ENCODE measurements at regions not wholly inside any gene's neighbourhood (a gene's known extent, or its start where the extent isn't known, plus 50 kb on each side); places are given as distances from the start of the nearest gene placed in this dataset.

DNA sequence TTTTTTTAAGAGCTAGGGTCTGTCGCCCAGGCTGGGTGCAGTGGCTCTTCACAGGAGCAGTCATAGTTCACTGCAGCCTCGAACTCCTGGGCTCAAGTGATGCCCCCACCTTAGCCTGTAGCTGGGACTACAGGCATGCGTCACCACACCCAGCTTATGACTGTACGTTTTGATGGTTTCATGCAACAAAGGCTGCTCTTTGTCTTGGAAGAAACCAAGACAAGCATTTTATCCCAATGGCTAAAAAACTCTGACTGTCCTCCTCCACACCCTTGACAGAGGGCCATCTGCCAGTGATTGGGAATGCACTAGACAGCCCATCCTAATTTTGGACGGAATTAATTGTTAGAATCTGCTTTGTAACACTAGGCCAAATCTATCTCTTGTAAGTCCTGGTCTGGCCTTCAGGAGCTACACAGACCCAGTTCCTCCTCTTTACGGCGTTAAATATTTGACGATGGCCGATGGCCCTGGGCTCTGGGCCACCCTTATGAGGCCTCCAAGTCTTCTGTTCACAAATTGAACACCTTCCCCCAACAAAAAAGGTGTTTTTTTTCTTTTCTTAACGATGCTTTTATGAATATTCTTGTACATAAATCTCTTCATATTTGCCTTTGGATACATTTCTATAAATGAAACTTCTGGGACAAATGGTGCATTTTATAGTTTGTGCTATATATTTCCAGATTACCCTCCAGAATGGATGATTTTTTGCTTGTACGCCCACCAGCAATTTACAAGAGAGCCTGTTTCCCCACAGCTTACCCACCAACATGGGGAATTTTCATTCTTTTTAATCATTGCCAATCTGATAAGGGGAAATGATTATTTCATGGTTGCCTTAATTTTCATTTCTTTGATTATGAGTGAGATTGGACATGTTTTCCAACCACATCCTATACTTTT is 104.8 kb upstream of the SLC25A33 start:
- no peaks in the 10 kb centered on the region for H3K36me3 ChIP-seq (ENCODE audit: insufficient read depth, low read depth, low read length)
- H3K4me3 ChIP-seq (ENCODE audit: low read length), result no peak overlapping the region
- H3K9ac ChIP-seq (ENCODE audit: low read depth, low read length), result no peak overlapping the region
- no peak overlapping the region for H3K27ac ChIP-seq (ENCODE audit: low read length)
- H3K9me3 ChIP-seq (ENCODE audit: insufficient read depth, low read depth, low read length), result no peaks in the 10 kb centered on the region
- H3K4me1 ChIP-seq (ENCODE audit: insufficient read depth, low read length), result no peaks in the 10 kb centered on the region; the same call in 1 of the 2 replicates
- H3K27me3 ChIP-seq (ENCODE audit: insufficient read depth, low read length), result no peaks in the 10 kb centered on the region

GRCh38 chr1:9435153-9435636 is 104.1 kb upstream of the SLC25A33 start:
- Histone ChIP-seq H3K9ac (ENCODE audit: low read depth, low read length) (no peak overlapping the region), H3K27me3 (ENCODE audit: insufficient read depth, low read length) (no peaks in the 10 kb centered on the region), H3K27ac (ENCODE audit: low read length) (no peak overlapping the region), H3K4me1 (ENCODE audit: insufficient read depth, low read length) (no peaks in the 10 kb centered on the region; the same call in 1 of the 2 replicates), H3K4me3 (ENCODE audit: low read length) (no peak overlapping the region), H3K9me3 (ENCODE audit: insufficient read depth, low read depth, low read length) (no peaks in the 10 kb centered on the region), H3K36me3 (ENCODE audit: insufficient read depth, low read depth, low read length) (no peaks in the 10 kb centered on the region)

- H3K4me1 ChIP-seq (ENCODE audit: insufficient read depth, low read length), result no peaks in the 10 kb centered on the region; the same call in 1 of the 2 replicates
- no peak overlapping the region for H3K4me3 ChIP-seq (ENCODE audit: low read length)
- H3K27me3 ChIP-seq (ENCODE audit: insufficient read depth, low read length), result no peaks in the 10 kb centered on the region
- H3K9me3 ChIP-seq (ENCODE audit: insufficient read depth, low read depth, low read length), result no peaks in the 10 kb centered on the region
- H3K36me3 ChIP-seq (ENCODE audit: insufficient read depth, low read depth, low read length), result no peaks in the 10 kb centered on the region
- no peak overlapping the region for H3K9ac ChIP-seq (ENCODE audit: low read depth, low read length)
- no peak overlapping the region for H3K27ac ChIP-seq (ENCODE audit: low read length)
Measured at GRCh38 chr1:9435854-9436640, 103.2 kb upstream of the SLC25A33 start.

- no peaks in the 10 kb centered on the region for H3K9me3 ChIP-seq (ENCODE audit: insufficient read depth, low read depth, low read length)
- H3K27me3 ChIP-seq (ENCODE audit: insufficient read depth, low read length), result no peaks in the 10 kb centered on the region
- no peaks in the 10 kb centered on the region for H3K36me3 ChIP-seq (ENCODE audit: insufficient read depth, low read depth, low read length)
- H3K27ac ChIP-seq (ENCODE audit: low read length), result no peak overlapping the region
- no peaks in the 10 kb centered on the region; the same call in 1 of the 2 replicates for H3K4me1 ChIP-seq (ENCODE audit: insufficient read depth, low read length)
- no peak overlapping the region for H3K4me3 ChIP-seq (ENCODE audit: low read length)
- no peak overlapping the region for H3K9ac ChIP-seq (ENCODE audit: low read depth, low read length)
Measured at GRCh38 chr1:9437961-9438430, 101.3 kb upstream of the SLC25A33 start.

DNA sequence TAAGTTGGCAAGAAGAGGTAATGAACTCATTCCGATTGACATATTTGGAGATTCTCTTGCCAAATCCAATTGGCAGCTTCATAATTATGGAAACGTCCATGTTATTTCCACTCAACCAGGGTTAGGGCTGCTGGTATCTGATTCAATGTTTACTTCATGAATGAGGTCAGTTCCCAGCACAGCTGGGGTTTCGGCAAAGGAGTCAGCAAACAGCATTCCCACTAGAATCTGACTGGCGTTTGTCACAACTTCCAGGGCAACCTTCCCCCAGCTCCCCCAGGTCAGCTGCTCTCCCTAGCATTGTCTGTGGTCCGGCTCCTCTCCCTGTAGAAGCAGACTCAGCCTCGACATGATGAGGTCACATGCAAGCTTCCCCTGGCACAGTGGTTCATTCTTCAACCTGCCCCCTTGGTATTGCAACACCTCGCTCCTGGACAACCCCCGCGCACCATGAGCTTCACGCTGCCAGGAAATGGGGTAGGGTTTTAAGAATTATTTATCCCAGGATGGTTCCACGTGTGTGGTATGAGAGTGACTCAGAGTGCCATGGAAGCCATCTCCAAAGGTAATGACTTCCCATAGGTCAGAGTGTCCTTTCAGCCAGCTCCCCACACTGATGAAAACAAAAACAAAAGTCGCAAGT is 100.7 kb upstream of the SLC25A33 start:
- Histone ChIP-seq H3K36me3 (ENCODE audit: insufficient read depth, low read depth, low read length) (no peaks in the 10 kb centered on the region), H3K27me3 (ENCODE audit: insufficient read depth, low read length) (no peaks in the 10 kb centered on the region), H3K9ac (ENCODE audit: low read depth, low read length) (no peak overlapping the region; the same call in 1 of the 2 replicates), H3K4me3 (ENCODE audit: low read length) (no peak overlapping the region), H3K9me3 (ENCODE audit: insufficient read depth, low read depth, low read length) (no peaks in the 10 kb centered on the region), H3K27ac (ENCODE audit: low read length) (no peak overlapping the region), H3K4me1 (ENCODE audit: insufficient read depth, low read length) (no peaks in the 10 kb centered on the region; the same call in 1 of the 2 replicates)

DNA sequence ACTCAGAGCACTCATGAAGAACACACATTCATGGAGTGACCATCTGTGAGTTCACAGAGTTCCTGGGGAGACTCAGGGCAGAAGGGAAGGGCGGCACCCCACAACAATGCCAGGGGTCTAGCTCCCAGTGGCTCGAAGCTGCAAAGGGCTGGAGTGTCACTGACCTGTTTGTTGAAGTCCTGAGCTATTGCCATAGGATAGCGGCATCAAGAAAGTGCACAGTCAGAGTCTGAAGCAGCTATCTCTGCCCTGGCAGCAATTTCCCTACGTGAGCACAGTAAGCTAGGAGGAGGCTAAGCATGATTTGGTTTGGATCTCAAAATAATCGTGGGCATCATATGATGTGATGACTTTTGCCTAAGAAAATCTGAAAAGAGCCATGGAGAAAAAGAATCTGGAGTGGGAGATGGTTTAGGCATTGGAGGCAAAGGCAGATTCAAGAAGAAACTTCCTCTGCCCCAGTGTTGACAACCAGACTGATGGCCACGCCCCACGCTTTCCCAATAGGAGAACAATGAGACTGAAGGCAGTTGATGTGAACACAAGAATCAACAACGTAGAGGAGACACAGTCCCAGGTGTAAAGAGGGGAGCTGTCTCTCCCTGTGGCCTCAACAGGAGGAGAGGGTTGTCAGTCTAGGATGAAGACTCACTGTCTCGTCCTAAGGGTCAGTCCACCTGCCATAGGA is 100.0 kb upstream of the SLC25A33 start:
- H3K27me3 ChIP-seq (ENCODE audit: insufficient read depth, low read length), result no peaks in the 10 kb centered on the region
- no peaks in the 10 kb centered on the region for H3K9me3 ChIP-seq (ENCODE audit: insufficient read depth, low read depth, low read length)
- no peak overlapping the region for H3K27ac ChIP-seq (ENCODE audit: low read length)
- H3K9ac ChIP-seq (ENCODE audit: low read depth, low read length), result no peak overlapping the region; the same call in 1 of the 2 replicates
- no peak overlapping the region for H3K4me3 ChIP-seq (ENCODE audit: low read length)
- no peaks in the 10 kb centered on the region; the same call in 1 of the 2 replicates for H3K4me1 ChIP-seq (ENCODE audit: insufficient read depth, low read length)
- no peaks in the 10 kb centered on the region for H3K36me3 ChIP-seq (ENCODE audit: insufficient read depth, low read depth, low read length)

DNA sequence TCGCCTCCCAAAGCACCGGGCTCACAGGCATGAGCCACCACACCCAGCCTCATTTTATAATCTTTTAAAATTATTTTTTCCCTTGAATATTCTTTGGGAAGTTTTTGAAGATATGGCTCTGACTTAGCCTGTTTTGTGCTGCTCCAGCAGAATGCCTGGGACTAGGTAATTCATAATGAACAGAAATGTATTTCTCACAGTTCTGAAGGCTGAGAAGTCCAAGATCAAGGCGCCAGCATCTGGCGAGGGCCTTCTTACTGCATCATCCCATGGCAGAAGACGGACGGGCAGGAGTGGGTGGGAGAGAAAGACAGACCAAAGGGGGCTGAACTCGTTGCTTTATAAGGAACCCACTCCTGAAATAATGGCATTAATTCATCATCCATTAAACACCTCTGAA is 99.0 kb upstream of the SLC25A33 start:
- Histone ChIP-seq H3K36me3 (ENCODE audit: insufficient read depth, low read depth, low read length) (no peaks in the 10 kb centered on the region), H3K9me3 (ENCODE audit: insufficient read depth, low read depth, low read length) (no peaks in the 10 kb centered on the region), H3K27me3 (ENCODE audit: insufficient read depth, low read length) (no peaks in the 10 kb centered on the region), H3K27ac (ENCODE audit: low read length) (no peak overlapping the region), H3K4me1 (ENCODE audit: insufficient read depth, low read length) (no peaks in the 10 kb centered on the region; the same call in 1 of the 2 replicates), H3K4me3 (ENCODE audit: low read length) (no peak overlapping the region), H3K9ac (ENCODE audit: low read depth, low read length) (no peak overlapping the region)

- Histone ChIP-seq H3K9me3 (ENCODE audit: insufficient read depth, low read depth, low read length) (no peaks in the 10 kb centered on the region), H3K9ac (ENCODE audit: low read depth, low read length) (no peak overlapping the region), H3K27me3 (ENCODE audit: insufficient read depth, low read length) (no peaks in the 10 kb centered on the region), H3K36me3 (ENCODE audit: insufficient read depth, low read depth, low read length) (no peaks in the 10 kb centered on the region), H3K4me1 (ENCODE audit: insufficient read depth, low read length) (no peaks in the 10 kb centered on the region; the same call in 1 of the 2 replicates), H3K27ac (ENCODE audit: low read length) (no peak overlapping the region), H3K4me3 (ENCODE audit: low read length) (no peak overlapping the region)
Measured at GRCh38 chr1:9440763-9441194, 98.5 kb upstream of the SLC25A33 start.

GRCh38 chr1:9441451-9442133 is 97.7 kb upstream of the SLC25A33 start:
- H3K27ac ChIP-seq (ENCODE audit: low read length), result no peak overlapping the region
- H3K9me3 ChIP-seq (ENCODE audit: insufficient read depth, low read depth, low read length), result no peaks in the 10 kb centered on the region
- no peaks in the 10 kb centered on the region; the same call in 1 of the 2 replicates for H3K4me1 ChIP-seq (ENCODE audit: insufficient read depth, low read length)
- no peaks in the 10 kb centered on the region for H3K36me3 ChIP-seq (ENCODE audit: insufficient read depth, low read depth, low read length)
- no peaks in the 10 kb centered on the region for H3K27me3 ChIP-seq (ENCODE audit: insufficient read depth, low read length)
- H3K4me3 ChIP-seq (ENCODE audit: low read length), result no peak overlapping the region
- no peak overlapping the region for H3K9ac ChIP-seq (ENCODE audit: low read depth, low read length)

GRCh38 chr1:9442278-9442846 is 96.9 kb upstream of the SLC25A33 start:
- Histone ChIP-seq H3K4me1 (ENCODE audit: insufficient read depth, low read length) (no peaks in the 10 kb centered on the region; the same call in 1 of the 2 replicates), H3K9ac (ENCODE audit: low read depth, low read length) (no peak overlapping the region), H3K27ac (ENCODE audit: low read length) (no peak overlapping the region), H3K27me3 (ENCODE audit: insufficient read depth, low read length) (no peaks in the 10 kb centered on the region), H3K9me3 (ENCODE audit: insufficient read depth, low read depth, low read length) (no peaks in the 10 kb centered on the region), H3K4me3 (ENCODE audit: low read length) (no peak overlapping the region), H3K36me3 (ENCODE audit: insufficient read depth, low read depth, low read length) (no peaks in the 10 kb centered on the region)

All from iPS-20b (cell line).